Activated CD8-positive, alpha-beta T cell treated with anti-CD3 and anti-CD28 coated beads for 36 hours (primary cell): ENCODE measurements at regions not wholly inside any gene's neighbourhood (a gene's known extent, or its start where the extent isn't known, plus 50 kb on each side); places are given as distances from the start of the nearest gene placed in this dataset.

Source experiments
- ATAC-seq: fragments of 200-7000 bp; cut with Tn5 transposase; one replicate; pipeline ENCODE4 v1.10.0; 2021; ENCODE audit warnings: mild to moderate bottlenecking, moderate library complexity
- CTCF ChIA-PET: fragments of 350-600 bp; sonication (Branson Sonifier 250); formaldehyde crosslinking; loops from one replicate; lab custom pipeline; 2021; ENCODE audit warnings: antibody characterized with exemption; lab: Charles Lee
- POLR2A ChIA-PET: fragments of 350-600 bp; sonication (Branson Sonifier 250); formaldehyde crosslinking; loops from one replicate; lab custom pipeline; 2021; ENCODE audit warnings: antibody characterized with exemption; lab: Charles Lee
- DNase-seq: peaks from one replicate; pipeline ENCODE4 v3.0.0-alpha.2; 2020
- H3K27ac Mint-ChIP-seq: one replicate; pipeline ENCODE4 v1.8.0; 2021; ENCODE audit warnings: mild to moderate bottlenecking, mixed read lengths
- H3K27me3 Mint-ChIP-seq: one replicate; pipeline ENCODE4 v1.8.0; 2021; ENCODE audit warnings: mixed read lengths
- H3K36me3 Mint-ChIP-seq: one replicate; pipeline ENCODE4 v1.8.0; 2021; ENCODE audit warnings: low read depth, mixed read lengths
- H3K4me1 Mint-ChIP-seq: one replicate; pipeline ENCODE4 v1.8.0; 2021; ENCODE audit warnings: low read depth, mixed read lengths
- H3K4me3 Mint-ChIP-seq: one replicate; pipeline ENCODE4 v1.8.0; 2021; ENCODE audit warnings: mild to moderate bottlenecking, moderate library complexity, mixed read lengths
- H3K9me3 Mint-ChIP-seq: one replicate; pipeline ENCODE4 v1.8.0; 2021; ENCODE audit warnings: mixed read lengths
- intact Hi-C: fragments of 100-400 bp; cut with micrococcal nuclease; formaldehyde crosslinking; loops from one replicate; pipeline ENCODE4 v1.10.0; 2022
- TF ChIP-seq, protein P1 (sequence below): fragments of 200-600 bp; IDR thresholded peaks from one replicate; pipeline ENCODE4 v1.8.0; 2022; ENCODE audit warnings: antibody characterized with exemption, mild to moderate bottlenecking

DNA sequence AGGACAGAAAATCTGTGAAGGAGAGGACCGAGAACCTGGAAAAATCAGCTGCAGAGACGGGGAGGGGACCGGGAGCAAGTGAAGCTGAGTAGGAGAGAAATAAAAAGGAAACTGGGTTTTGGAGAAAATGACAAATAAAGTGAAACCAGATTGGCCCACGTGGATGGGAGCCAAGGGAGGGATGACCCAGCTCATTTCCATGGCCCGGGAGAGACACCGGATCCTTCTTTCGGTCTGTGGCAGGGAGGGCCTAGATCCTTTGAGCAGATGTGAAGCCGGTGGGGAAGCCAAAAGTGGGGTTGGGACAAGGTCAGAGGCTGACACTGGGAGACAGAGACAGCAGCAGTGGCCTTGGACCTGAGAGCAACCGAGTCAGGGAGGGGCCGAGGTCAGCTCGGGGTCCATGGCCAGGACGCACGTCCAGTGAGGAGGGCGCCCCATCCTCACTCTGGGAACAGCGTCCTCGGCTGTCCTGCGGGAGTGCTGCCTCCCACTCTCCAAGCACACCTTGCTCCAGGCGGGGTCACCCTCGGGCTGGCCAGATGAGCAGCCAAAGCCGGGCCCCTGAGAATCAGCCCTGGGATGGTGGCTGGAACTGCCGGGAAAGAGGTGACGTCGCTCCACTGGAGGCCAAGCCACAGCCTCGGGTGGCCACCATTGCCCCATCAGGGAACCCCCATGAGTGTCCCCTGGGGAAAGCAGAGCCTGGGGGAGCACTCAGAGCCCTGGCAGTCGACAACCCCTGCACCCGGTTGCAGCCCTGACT, 50.8 kb upstream of the CDR2 start:
- CTCF ChIA-PET, result no interaction called here
- intact Hi-C loops, result no loop called here
- H3K27me3 Mint-ChIP-seq, result no peaks in the 10 kb centered on the region
- no peaks in the 10 kb centered on the region for H3K4me1 Mint-ChIP-seq
- H3K36me3 Mint-ChIP-seq, result peaks cover 40% of the 10 kb centered on the region
- no peak overlapping the region for H3K27ac Mint-ChIP-seq
- no peak overlapping the region for H3K4me3 Mint-ChIP-seq
- POLR2A ChIA-PET, result no interaction called here
- TF ChIP-seq, protein P1, sequence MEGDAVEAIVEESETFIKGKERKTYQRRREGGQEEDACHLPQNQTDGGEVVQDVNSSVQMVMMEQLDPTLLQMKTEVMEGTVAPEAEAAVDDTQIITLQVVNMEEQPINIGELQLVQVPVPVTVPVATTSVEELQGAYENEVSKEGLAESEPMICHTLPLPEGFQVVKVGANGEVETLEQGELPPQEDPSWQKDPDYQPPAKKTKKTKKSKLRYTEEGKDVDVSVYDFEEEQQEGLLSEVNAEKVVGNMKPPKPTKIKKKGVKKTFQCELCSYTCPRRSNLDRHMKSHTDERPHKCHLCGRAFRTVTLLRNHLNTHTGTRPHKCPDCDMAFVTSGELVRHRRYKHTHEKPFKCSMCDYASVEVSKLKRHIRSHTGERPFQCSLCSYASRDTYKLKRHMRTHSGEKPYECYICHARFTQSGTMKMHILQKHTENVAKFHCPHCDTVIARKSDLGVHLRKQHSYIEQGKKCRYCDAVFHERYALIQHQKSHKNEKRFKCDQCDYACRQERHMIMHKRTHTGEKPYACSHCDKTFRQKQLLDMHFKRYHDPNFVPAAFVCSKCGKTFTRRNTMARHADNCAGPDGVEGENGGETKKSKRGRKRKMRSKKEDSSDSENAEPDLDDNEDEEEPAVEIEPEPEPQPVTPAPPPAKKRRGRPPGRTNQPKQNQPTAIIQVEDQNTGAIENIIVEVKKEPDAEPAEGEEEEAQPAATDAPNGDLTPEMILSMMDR, result no peak
- DNase-seq (no peak), ATAC-seq (no peak)
- no peaks in the 10 kb centered on the region for H3K9me3 Mint-ChIP-seq

- no peaks in the 10 kb centered on the region for H3K4me1 Mint-ChIP-seq
- DNase-seq (no peak), ATAC-seq (no peak)
- no peak overlapping the region for H3K27ac Mint-ChIP-seq
- peaks cover 43% of the 10 kb centered on the region for H3K36me3 Mint-ChIP-seq
- POLR2A ChIA-PET, result no interaction called here
- CTCF ChIA-PET, result no interaction called here
- no peak overlapping the region for H3K4me3 Mint-ChIP-seq
- intact Hi-C loops, result no loop called here
- TF ChIP-seq, protein P1, result no peak
- no peaks in the 10 kb centered on the region for H3K9me3 Mint-ChIP-seq
- H3K27me3 Mint-ChIP-seq, result no peaks in the 10 kb centered on the region
Observed at GRCh38 chr16:22424161-22424937, 49.9 kb upstream of the CDR2 start.
